ENCODE measurements at regions not wholly inside any gene's neighbourhood (a gene's known extent, or its start where the extent isn't known, plus 50 kb on each side); places are given as distances from the start of the nearest gene placed in this dataset.
"Not testable (repeated sequence)": the region's sequence is repeated elsewhere in the genome, so short reads cannot be mapped to it uniquely, and the experiment has no call there.

DNA sequence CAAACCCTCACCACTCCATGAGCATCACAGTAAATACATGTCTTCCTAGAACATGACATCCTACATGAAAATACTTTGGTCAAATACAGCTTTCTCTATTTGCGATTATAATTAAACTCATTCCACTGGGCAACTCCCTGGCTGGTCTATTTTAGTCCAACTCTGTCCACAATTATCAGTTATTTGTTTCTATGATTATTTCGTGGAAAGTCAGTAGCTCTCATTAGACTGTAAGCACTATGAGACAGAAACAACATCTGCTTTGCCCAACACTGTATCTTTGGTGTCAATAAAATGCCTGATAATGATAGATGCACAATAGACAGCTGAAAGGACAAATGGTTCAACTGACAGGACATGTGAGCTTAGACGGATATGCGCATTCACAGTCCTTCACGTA lies 292.0 kb downstream of the KLF12 start:
- no peak for DNase-seq

DNA sequence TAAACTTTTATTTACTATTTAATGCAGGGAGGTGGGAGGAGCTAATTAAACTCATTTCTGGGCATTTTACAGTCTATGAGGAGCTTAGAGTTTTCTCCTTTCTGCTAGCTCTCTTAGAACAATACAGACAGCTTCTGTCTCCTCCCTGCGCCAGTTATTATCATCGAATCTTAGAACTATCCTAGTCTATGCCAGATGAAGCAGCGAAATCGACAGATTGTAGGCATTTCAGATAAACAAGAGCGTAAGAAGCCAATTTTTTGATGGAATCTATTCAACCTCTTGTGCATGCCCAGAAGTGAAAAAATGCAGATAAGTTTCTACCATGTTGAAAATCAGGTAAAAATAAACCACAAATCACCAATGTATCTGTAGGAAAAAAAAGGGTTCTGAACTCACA lies 297.1 kb downstream of the KLF12 start:
- no peak for DNase-seq

DNA sequence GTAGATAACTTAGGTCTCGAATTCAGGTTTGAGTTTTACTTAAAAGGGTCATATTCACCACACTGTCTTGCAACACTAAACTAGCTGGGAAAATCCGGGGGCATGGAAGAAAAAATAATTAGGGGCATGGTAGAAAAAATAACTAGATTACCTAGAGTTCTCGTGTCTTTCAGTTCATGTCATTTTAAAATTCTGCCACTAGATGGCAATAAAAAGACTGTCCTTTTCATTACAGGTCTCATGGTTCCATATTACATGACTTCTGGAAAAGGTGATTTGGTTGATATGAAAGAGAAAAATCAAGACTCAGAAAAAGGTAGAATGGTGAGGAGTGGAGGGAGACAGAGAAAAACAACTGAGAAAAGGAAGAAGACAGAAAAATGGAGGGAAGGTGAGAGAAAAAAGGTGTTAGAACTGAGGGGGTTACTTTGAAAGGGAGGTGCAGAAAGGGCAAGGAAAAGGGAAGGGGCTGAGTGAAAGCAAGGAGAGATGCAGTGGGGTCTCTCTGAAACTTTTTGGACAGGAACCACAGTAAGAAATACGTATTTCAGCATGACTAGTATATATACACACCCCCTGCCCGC lies 299.0 kb downstream of the KLF12 start:
- DNase-seq, result peak; percentile 64

DNA sequence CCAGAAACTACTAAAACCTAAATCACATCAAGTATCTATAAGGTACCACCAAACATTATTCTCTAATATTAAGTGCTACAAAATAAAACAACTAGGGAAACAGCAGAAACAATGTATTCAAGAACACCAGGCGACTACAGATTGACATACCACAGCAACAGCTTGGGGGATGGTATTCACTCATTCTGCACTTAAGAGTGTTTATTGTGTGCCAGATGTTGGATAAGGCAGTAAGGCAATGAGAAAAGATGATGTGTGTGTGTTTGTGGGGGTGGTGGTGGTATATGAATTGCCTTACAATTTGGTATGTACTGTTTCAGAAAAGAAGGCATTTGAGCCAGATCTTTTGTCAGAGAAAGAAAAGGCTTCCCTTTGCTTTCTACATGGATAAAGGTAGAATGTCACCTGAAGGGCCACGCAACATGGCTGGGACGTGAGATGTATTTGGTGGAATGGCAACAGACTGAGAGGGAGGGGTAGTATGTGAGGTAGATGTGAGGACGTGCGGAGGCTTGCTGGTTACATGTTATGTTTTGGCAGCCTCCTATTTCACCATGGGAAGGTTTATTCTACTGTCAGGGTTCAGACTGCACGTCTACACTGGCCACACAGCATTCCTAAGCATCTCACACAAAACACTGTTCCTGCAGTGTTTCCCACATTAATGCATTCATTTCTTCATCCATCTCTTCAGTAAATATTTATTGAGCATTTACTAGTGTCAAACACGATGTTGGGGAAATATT lies 300.7 kb downstream of the KLF12 start:
- DNase-seq, result no peak

DNA sequence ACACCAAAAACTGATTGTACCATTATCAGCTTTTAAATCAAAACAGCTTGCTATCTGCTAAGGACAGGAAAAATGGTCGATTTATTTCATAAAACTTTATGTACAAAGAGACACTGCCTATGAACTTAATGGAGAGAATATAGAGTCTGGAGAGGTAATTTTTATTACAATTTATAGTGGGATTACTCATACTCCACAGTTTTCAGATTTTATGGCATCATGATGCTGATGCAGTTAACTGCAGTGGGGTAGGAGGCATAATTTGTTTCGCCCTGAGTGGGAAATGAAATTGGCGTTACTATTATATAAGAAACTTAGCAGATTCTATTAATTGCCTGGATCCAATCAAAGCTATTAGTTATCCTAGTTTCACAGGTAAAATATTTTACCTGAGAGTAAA lies 301.4 kb downstream of the KLF12 start:
- no peak for DNase-seq

DNA sequence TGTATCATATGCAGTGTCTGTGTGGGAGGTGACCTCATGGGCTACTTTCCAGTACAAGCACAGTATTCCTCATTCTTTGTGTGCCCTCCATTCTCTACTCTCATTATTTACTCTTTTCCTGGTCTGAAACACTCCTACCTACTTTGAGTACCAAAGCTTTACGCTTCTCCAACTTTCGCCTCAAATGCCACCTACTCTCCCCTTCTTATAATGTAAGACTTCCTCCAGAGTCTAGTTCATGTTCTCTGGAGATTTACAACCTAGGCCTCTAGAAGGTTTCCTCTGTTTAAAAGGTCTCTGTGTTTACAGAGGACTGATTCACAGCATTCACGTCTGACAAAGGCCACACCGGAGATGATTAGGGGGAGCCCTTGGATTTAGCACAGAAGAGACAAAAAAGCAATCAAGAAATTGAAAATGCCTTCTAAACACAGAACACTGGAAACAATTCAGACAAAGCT lies 302.0 kb downstream of the KLF12 start:
- no peak for DNase-seq

DNA sequence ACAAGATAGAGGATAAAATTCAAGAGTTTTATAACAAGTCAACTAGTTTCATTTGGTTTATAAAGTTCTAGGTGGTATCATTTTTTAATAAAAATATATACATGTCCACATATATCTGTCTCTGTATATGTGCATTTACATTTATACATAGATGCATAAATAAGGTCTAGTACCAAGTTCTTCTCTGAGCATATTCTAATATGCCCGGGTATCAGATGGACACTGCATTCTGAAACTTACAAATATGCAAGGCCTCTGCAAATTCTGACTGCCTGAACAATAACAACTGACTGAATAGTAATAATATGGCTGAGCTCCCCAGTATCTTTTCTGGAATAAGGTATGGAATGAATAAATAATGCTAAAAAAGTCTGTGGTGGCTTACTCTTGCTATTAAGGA lies 304.8 kb downstream of the KLF12 start:
- DNase-seq, result no peak

DNA sequence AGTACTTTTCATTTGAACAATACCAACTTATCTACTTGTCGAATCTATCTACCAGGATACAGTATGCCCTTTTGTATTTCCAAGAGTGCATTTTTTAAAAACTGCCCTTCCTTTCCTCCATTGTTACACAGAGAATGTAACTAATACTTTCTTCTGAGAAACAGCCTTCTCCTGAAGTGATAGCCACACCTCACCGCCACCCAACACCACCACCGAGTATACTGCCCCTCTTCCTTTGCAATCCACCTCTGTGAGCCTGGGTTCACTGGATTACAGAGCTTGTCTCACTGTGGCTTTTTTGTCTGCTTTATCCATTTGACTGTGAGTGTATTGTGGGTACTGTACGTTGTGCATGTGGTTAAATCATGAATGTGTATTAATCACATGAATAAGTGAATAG lies 305.4 kb downstream of the KLF12 start:
- no peak for DNase-seq

DNA sequence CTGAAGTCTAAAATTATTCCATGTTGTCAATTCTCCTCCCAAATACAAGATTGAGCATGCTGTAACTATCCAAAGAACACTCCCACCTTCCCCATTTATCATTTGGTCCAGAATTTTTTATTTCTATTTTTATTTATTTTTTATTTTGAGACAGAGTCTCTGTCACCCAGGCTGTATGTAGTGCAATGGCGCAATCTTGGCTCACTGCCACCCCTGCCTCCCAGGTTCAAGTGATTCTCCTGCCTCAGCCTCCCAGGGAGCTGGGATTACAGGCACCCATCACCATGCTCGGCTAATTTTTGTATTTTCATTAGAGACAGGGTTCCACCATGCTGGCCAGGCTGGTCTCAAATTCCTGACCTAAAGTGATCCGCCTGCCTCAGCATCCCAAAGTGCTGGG lies 306.8 kb downstream of the KLF12 start:
- DNase-seq, result no peak

DNA sequence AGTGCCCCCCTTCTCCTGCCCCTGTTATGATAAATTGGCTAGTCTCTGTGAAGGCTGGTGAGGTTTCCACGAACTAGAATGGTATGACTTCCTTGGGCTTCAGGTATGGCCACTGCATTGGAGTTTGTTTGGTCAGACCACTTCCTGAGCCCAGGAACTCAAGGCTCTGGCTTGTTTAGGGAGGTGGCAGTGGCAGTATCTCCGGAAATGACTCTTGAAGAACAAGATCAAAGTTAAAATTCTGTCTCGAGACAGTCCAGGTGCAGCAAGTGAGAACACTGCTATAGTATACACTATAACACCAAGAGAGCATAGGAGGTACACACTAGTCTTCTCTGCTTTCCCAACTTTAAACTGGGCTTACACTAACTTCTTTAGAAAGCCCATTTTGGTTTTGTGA lies 309.1 kb downstream of the KLF12 start:
- no peak for DNase-seq

DNA sequence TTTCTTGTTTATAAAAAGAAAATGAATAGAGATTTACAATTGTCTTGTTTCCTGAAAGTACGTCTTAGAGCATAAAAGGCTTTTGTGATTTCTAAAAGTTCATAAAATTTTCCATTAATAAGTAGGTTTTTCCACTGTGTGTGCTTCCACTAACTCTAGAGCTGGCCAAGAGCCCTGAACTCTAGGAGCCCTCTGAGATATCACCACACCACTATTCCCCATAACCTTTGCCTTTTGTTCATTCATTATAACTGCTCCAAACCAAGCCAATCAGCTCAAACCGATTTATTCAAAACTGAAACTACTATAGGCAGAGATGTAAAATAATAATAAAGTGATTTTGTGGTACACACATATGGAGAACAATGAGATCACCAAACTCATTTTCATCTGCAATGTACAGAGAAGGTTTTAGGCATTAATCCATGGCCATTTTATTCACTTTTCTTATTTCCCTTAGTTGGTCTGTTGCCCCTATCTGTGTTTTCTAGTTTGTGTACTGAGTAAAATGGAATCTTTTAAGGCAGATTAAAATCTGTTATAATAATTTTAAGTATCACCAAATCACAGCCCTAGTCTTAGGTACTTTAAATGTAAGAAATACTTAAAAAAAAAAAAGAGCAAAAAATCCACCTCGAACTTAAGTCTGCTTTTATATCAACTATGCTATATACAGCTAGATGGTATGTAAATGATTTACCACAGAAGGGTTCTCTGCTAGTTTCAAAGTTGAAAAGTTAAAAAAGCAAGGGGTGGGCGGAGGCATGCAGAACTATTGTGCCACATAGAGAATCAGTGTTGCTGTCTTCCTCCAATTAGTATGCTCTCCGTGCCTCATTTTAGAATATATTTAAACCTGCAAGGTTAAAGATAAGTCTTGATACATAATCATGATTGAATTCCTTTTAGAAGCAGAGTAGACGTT lies 311.3 kb downstream of the KLF12 start:
- DNase-seq, result no peak

DNA sequence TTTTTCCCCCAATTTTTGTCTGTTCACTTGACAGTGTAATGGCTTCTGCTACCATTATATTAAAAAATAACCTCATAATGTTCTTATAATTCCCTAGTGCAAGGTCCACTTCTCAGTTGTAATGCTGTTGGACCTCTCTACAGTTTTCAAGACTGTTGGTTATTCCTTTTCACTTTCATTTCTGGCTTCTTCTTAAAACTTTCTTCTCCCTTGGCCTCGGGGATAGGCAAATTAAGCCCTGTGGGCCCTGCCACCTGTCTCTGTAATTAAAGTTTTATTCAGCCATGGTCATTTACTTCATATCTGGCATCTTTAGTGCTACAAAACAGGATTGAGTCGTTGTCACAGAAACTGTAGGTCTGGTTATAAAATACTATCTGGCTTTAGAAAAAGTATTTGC lies 313.5 kb downstream of the KLF12 start:
- DNase-seq, result no peak

DNA sequence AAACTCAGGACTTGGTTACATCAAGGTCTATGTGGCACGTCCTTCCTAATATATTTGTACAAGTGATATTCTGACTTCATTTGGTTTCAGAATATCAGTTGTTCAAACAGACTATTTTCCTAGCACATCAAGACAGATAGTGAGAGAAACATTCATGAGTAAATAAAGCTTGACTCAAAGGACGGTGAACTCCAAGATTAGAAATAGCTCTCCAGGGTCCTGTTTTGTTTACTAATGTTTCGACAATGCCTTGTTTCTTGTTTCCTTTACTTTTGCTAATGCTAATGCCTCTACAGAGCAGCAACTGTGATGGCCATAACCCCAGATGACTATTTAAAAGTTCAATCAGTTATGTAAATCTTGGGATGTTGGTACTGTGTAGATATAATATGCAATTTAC lies 313.9 kb downstream of the KLF12 start:
- DNase-seq, result no peak

DNA sequence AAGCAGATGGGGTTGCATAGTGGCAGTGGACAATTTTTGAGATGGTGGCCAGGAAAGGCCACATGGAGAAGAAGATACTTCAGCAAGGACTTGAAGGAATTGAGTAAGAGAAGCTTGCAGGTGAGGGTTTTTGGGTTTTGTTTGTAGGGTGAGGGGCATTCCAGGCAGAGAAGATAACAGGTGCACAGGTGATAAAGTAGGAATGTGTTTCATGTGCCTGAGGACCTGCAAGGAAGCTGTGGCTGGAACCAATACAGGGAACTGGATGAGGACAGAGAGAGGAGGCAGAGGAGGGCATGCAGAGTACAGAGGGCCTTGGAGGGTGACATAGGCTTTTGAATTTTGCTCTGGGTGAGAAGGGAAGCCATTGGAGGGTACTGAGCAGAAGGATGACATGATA lies 314.5 kb downstream of the KLF12 start:
- DNase-seq, result no peak

DNA sequence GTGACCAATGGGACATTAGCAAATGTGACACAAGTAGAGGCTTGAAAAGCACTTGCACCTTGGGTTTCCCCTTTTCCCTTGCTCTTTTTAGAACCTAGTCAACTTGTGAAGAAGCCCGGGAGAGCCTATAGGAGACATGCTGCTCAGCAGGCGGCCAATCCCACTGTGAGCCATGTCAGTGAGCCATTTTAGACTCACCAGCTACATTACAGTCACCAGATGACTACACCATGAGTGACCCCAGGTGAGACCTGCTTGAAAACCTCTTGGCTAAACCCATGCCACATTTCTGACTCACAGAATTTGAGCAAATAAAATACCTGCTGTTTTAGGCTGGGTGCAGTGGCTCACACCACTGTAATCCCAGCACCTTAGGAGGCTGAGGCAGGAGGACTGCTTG lies 317.5 kb downstream of the KLF12 start:
- DNase-seq, result no peak

DNA sequence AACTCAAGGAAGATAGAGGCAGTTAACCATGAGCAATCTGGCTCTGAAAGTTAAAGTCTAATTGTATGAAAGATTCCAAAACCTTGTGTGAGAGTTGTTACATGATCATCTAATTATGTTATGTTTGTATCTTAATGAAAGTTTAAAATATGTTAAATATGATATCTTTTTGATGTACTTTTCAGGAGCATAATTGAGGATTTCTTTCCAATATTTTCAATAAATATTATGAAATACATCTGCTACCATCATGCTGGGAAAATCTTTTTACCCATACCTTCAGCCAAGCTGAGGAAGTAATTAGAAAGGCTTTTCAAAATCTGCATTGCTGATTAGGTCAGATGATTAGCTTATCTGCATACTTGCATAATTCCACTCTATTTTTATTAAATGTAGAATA lies 318.4 kb downstream of the KLF12 start:
- no peak for DNase-seq

DNA sequence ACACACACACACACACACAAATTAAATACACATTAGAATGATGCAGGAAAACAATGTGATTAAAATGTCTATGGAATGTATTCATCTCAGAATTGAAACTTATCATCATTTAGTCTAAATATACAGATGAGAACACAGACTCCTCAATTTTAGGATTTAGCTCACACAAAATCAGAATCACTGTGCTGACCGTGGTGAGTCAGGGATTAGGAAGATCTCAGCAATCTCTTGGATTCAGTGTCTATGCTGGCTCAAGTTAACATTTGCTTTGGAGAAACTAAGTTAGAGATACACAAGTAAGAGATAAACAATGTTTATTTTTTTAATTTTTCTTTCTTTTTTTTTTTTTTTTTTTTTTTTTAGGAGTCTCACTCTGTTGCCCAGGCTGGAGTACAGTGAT lies 323.6 kb downstream of the KLF12 start:
- DNase-seq, result no peak

DNA sequence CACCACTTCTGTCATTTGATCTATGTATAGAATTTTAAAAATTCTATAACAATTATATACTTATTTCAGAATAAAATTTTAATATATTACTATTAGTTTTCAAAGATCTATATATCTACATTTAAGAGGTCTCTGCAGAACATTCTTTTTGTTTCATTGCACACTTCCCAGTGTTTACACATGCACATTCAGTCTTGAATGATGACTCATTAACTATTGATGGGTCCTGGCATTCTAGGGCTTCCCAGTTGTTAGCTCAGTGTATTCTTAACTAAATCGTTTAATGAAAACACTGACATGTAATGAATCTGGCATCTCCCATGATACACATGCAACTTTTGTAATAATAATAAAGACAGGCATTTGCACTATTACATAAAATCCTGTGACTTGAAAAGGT lies 324.6 kb downstream of the KLF12 start:
- no peak for DNase-seq

DNA sequence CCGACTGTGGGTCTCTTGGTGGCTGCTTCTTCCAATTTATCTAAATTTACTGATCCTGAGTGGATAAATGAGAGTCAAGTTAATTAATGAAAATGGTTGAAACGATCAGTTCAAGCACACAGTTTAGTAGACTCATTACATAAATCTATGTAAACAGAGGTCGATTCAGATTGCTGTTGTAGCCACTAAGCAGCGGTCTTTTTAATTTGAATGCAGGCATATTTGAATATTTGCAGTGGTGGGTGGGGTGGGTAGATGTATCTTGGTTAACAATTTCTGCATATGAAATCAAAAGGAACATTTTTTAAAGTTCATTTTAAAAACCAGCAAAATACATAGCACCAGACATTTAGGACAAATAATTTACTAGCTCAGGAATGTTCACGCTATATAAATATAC lies 325.9 kb downstream of the KLF12 start:
- DNase-seq, result no peak

DNA sequence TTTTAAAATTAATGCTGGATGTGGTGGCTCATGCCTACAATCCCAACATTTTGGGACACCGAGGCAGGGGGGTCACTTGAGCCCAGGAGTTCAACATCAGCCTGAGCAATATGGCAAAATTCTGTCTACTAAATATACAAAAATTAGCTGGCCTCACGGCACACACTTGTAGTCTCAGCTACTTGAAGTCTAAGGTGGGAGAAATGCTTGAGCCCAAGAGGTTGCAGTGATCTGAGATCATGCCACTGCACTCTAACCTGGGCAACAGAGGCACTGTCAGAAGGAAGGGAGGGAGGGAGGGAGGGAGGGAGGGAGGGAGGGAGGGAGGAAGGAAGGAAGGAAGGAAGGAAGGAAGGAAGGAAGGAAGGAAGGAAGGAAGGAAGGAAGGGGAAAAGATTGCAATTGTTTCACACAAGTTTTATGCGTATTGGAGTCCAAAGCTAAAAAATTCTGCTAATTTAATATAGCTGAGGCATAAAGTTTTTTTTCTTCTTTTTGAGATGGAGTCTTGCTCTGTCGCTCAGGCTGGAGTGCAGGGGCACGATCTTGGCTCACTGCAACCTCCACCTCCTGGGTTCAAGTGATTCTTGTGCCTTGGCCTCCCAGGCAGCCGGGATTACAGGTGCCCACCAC lies 328.8 kb downstream of the KLF12 start:
- DNase-seq, result not testable (repeated sequence)

DNA sequence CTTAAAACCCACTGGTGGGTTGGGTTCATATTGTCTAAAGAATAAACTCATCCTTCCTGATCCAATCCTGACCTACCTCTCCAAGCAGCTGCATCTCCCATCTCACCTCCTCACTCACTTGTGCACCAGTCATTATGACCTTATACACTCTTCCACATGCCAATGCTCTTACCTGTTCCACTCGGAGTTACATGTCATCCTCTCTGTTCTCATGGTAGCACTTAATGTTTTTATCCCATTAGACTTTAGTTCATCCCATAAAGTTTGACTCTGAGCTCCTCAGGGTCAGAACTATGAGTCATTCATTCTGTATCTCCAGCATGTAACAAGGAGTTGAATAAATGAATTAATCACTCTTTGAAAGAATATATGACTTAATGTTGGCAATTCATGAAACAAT lies 330.2 kb downstream of the KLF12 start:
- no peak for DNase-seq

DNA sequence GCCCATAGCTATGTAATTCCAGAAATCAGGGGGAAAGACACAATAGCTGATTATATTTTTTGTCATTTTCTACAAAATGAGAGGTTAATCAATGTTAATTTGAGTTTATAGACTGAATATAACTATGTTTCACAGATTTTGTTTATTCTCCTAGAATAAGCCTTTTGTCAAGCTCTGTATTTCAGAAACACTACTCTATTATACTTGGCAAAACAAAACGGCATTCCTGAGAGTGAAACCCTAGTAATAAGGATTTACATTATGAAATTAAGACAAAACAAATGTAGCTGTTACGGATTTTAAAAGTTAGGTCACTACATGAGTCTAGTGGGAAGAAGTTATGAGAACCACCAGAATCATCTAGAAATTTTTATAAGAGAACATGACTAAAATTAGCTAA lies 334.2 kb downstream of the KLF12 start:
- DNase-seq, result peak; percentile 48

DNA sequence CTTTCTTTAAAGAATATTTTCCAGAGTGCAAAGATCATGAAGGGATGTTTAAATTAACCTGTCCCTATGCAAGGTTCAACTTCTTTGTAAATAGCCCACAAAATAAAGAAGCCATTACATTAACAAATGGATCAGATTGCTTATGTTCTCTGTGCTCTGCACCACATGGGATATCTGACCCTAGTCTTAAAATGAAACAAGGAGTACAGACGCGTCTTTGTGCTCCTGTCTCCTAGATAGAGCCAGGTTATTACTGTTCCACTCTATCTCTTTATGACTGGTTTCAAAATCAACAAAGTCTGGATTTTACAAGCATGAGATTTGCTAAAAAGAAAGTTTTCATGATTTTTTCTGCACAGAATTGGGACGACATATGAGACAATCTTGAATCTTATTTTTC lies 339.4 kb downstream of the KLF12 start:
- DNase-seq, result no peak
